ENCODE measurements at regions not wholly inside any gene's neighbourhood (a gene's known extent, or its start where the extent isn't known, plus 50 kb on each side); places are given as distances from the start of the nearest gene placed in this dataset.
"Not testable (repeated sequence)": the region's sequence is repeated elsewhere in the genome, so short reads cannot be mapped to it uniquely, and the experiment has no call there.

DNA sequence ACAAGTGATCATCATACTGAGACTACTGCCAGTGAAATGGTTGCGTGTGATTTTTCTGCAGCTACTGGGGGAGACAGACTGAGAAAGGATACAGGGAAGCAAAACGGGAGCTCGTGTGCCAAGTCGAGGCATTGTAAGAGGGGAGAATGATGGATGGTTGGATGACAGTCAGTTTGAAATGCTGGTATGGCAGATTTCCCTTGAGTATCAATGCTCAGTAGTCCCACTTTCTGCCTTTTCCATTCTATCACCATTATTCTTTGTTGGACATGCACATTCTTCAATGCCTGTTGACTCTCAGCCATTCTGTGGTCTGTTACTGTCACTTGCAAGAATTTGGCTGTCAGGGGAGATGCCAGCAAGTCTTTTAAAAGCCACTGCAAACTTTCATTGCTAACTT is 510.6 kb upstream of the RBFOX1 start:
- no peaks in the 10 kb centered on the region for H3K36me3 Mint-ChIP-seq
- H3K27ac Mint-ChIP-seq = no peak overlapping the region
- H3K4me1 Mint-ChIP-seq = no peaks in the 10 kb centered on the region
- no peaks in the 10 kb centered on the region for H3K27me3 Mint-ChIP-seq
- H3K9me3 Mint-ChIP-seq = peaks cover 8% of the 10 kb centered on the region
- no peak overlapping the region for H3K4me3 Mint-ChIP-seq
- no peak for DNase-seq

DNA sequence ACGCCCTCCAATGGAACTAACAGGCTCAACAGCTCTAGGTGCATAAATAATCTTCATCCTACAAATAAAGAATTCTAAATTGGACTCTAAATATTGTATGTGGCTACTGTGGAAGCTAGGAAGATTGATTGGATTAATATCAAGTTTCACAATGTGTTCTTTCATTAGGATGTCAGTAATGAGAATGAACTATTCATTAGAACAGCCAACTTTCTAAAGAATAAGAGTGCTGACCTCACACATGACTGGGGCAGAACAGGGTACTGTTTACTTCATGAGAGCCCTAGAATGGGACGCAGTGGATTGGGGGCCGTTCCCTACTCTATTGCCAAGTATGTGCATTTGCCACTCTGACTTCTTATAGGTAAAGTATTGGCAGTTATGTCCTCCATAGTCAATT is 528.2 kb upstream of the RBFOX1 start:
- Mint-ChIP-seq H3K27ac (no peak overlapping the region), H3K27me3 (no peaks in the 10 kb centered on the region), H3K4me3 (no peak overlapping the region), H3K9me3 (peaks cover 2% of the 10 kb centered on the region), H3K36me3 (no peaks in the 10 kb centered on the region), H3K4me1 (no peaks in the 10 kb centered on the region)
- no peak for DNase-seq

DNA sequence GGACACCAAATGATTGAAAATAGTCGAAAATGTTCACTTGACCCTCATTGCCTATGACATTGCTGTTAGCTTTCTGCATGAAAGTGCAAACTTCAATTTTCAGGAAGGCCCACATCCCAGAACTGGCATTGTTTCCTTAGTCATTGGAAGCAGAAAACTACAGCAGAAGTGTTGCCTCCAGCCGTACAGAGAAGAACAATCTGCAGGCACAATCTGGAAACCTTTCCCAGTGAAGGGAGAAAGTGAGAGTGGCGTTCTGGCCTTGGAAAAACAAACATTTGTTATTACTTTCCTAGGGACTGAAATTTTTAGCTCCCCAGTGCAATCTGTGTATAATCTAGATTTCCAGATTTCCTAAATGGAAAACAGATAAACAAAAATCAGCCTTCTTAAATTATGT is 529.5 kb upstream of the RBFOX1 start:
- Mint-ChIP-seq H3K27me3 (no peaks in the 10 kb centered on the region), H3K36me3 (no peaks in the 10 kb centered on the region), H3K27ac (no peak overlapping the region), H3K9me3 (peaks cover 4% of the 10 kb centered on the region), H3K4me3 (no peak overlapping the region), H3K4me1 (no peaks in the 10 kb centered on the region)
- no peak for DNase-seq

DNA sequence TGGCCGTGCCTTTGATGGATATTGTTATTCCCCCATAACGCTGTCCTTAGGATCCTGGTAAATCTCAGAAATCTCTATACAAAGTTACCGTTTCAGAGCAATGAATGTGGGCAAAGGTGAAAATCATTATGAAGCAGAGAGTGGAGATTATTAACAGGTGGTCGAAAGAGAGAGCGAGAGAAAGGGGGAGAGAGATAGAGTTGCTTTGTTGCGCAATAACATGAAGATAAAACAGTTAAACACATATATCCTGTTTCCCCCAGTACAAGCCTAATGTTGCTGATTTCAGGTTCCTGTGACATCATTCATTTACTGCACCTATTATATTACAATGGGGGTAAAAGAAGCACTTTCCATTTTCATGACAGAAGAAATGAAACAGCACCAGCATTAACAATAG is 535.4 kb upstream of the RBFOX1 start:
- Mint-ChIP-seq H3K9me3 (peaks cover 6% of the 10 kb centered on the region), H3K36me3 (no peaks in the 10 kb centered on the region), H3K4me1 (no peaks in the 10 kb centered on the region)

DNA sequence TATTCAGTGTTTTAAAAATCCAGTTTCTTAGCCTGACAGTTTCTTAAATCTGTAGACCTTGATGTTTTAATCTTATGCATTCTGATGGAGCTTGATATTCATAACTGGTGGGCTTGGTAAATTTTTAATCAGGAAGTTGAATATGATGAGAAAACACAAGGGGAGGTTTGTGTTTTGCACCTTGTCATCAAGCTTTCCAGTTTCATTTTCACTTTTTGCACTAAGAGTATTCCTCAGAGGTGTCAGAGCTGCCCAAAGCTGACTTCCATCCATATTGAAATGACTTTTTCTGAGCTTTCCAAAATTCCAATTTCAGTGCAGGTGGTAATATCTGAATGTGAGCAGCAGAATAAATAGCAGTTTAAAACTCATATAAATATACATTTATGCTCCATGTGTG is 555.0 kb upstream of the RBFOX1 start:
- Mint-ChIP-seq H3K4me1 (no peaks in the 10 kb centered on the region), H3K4me3 (no peak overlapping the region), H3K36me3 (no peaks in the 10 kb centered on the region), H3K27ac (no peak overlapping the region), H3K9me3 (peaks cover 3% of the 10 kb centered on the region), H3K27me3 (no peaks in the 10 kb centered on the region)
- no peak for DNase-seq

More for the DNA sequence above, 535.4 kb upstream of the RBFOX1 start:
- no peak for DNase-seq
- Mint-ChIP-seq H3K4me3 (no peak overlapping the region), H3K27ac (no peak overlapping the region), H3K27me3 (no peaks in the 10 kb centered on the region)

DNA sequence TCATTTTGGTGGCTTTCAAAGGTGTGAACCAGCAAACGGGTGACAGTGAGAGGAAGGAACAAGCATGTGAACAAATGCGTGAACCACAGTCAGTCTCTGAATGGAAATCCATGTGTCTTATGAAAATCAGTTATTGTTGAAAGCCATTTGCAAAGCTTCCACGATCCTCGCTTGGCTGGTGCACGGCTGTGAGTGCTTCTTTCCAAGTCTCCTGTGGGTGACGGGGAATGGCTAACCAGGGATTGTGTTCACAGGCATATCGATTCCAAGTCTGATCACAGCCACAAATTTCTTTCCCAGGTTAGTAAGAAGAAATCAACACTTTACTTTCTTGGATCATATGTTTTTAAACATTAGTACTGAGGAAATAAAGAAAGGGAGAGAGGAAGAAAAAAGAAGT is 556.9 kb upstream of the RBFOX1 start:
- Mint-ChIP-seq H3K4me3 (no peak overlapping the region), H3K27me3 (no peaks in the 10 kb centered on the region), H3K9me3 (no peaks in the 10 kb centered on the region), H3K27ac (no peak overlapping the region), H3K4me1 (no peaks in the 10 kb centered on the region), H3K36me3 (no peaks in the 10 kb centered on the region)
- DNase-seq = no peak

DNA sequence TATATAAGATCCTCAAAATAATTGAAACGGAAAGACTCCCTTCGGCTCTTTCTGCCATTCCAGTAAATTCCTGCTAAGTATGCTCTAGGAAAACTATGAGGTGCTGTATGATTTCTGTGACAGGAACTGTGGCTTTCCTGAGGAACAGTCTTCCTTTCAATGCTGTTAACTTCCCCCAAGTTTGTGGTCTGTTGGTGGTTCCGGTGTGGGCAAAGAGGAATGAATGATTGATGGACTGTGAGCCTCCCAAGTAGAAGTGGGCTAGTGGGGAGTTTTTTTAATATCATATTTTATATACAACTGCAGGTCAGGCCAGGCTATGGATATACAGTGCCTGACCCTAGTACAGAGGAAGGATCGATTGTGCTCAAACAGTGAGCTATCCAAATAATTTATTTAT is 560.7 kb upstream of the RBFOX1 start:
- H3K27ac Mint-ChIP-seq = no peak overlapping the region
- H3K27me3 Mint-ChIP-seq = no peaks in the 10 kb centered on the region
- no peaks in the 10 kb centered on the region for H3K4me1 Mint-ChIP-seq

DNA sequence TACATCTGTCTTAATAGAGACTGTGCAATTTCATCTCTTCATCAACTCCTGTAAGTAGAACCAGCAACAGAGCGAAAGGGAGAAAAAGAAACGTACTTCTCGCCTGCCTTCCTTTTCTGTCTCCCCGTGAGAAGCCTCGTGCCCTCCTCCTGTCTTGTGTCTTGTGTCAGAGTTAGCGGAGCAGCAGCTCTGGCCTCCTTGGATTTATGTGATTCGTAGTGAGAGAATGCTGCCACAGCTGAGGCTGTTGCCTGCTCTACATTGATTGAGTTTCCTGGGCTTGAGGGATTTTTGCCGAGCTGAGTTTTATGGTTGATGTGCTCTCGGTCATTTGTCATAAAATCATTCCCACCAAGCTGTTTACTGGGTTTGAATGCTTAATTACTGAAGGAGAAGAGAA is 579.1 kb upstream of the RBFOX1 start:
- H3K9me3 Mint-ChIP-seq = peaks cover 6% of the 10 kb centered on the region
- no peak overlapping the region for H3K27ac Mint-ChIP-seq
- H3K36me3 Mint-ChIP-seq = no peaks in the 10 kb centered on the region
- no peaks in the 10 kb centered on the region for H3K27me3 Mint-ChIP-seq
- H3K4me3 Mint-ChIP-seq = no peak overlapping the region
- no peaks in the 10 kb centered on the region for H3K4me1 Mint-ChIP-seq
- no peak for DNase-seq

More for the DNA sequence above, 560.7 kb upstream of the RBFOX1 start:
- no peak for DNase-seq
- Mint-ChIP-seq H3K9me3 (peaks cover 2% of the 10 kb centered on the region), H3K36me3 (no peaks in the 10 kb centered on the region), H3K4me3 (no peak overlapping the region)

DNA sequence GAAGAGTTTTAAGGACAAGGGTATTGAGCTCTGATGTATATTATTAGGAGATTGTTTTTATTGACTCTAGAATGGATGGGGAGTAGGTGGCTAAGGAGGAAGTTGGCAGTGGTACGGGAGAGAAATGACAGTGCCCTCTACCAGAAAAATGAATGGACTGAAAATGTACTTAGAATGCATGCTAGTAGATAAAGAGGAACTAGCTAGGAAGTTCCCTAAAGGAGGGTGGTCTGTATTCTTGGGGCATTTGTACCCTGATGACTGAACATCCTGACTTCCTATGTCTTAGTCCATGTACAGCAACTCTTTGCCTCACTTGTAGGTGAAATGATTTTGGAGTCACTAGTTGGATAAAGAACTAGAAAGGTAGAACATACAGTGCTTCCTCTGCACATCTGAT is 581.5 kb upstream of the RBFOX1 start:
- Mint-ChIP-seq H3K36me3 (no peaks in the 10 kb centered on the region), H3K4me3 (no peak overlapping the region), H3K4me1 (no peaks in the 10 kb centered on the region), H3K9me3 (peaks cover 3% of the 10 kb centered on the region), H3K27me3 (no peaks in the 10 kb centered on the region), H3K27ac (no peak overlapping the region)
- DNase-seq = no peak

DNA sequence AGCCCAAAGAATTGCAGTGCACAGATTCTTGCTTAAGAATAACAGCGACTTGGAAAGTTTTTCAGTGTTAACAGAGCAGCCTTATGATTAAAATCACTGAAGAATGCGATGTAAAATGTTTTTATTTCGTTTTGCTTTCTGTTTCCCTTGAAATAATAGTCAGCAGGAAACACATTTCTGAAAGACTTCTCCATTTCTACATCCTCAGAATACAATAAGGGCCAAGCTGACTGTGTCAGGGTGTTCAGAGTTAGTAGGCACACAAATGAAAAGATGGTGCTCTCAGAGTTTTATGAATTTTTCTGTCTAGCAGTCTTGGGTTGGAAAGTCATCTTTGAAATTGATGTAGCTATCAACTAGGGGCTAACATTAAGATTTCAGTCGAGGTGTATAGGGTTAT is 582.9 kb upstream of the RBFOX1 start:
- H3K36me3 Mint-ChIP-seq = no peaks in the 10 kb centered on the region
- H3K4me3 Mint-ChIP-seq = no peak overlapping the region
- H3K27ac Mint-ChIP-seq = no peak overlapping the region

DNA sequence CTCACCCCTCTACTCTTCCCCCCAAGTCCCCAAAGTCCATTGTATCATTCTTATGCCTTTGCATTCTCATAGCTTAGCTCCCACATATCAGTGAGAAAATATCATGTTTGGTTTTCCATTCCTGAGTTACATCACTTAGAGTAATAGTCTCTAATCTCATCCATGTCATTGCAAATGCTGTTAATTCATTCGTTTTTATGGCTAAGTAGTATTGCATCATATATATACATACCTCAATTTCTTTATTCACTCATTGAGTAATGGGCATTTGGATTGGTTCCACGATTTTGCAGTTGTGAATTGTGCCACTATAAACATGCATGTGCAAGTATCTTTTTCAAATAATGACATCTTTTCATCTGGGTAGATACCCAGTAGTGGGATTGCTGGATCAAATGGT is 596.3 kb upstream of the RBFOX1 start:
- not testable (repeated sequence) for H3K36me3 Mint-ChIP-seq, H3K4me3 Mint-ChIP-seq, H3K27me3 Mint-ChIP-seq, H3K9me3 Mint-ChIP-seq, H3K27ac Mint-ChIP-seq, H3K4me1 Mint-ChIP-seq, DNase-seq

More for the DNA sequence above, 582.9 kb upstream of the RBFOX1 start:
- peaks cover 2% of the 10 kb centered on the region for H3K9me3 Mint-ChIP-seq
- no peak for DNase-seq
- no peaks in the 10 kb centered on the region for H3K4me1 Mint-ChIP-seq
- no peaks in the 10 kb centered on the region for H3K27me3 Mint-ChIP-seq

DNA sequence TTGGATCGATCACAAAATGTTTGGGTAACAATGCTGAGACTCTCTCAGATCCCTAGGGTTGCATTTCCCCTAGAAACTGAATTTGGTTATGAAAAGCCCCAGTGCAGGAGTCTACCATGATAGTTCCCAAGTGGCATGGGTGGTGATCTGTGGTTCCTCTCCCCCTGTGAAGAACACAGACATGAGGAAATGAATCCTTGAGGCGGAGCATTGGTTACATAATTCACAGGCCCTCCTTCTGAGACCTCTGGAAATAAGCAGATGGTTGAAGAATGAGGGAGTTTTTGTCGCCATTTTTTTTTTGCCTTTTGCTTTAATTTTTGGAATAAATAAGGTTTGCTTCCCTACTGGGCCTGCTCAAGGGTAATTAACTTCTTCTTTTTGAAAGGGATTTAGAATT is 597.0 kb upstream of the RBFOX1 start:
- Mint-ChIP-seq H3K27ac (no peak overlapping the region), H3K9me3 (peaks cover 3% of the 10 kb centered on the region), H3K4me3 (no peak overlapping the region), H3K4me1 (no peaks in the 10 kb centered on the region), H3K27me3 (no peaks in the 10 kb centered on the region), H3K36me3 (no peaks in the 10 kb centered on the region)
- no peak for DNase-seq

DNA sequence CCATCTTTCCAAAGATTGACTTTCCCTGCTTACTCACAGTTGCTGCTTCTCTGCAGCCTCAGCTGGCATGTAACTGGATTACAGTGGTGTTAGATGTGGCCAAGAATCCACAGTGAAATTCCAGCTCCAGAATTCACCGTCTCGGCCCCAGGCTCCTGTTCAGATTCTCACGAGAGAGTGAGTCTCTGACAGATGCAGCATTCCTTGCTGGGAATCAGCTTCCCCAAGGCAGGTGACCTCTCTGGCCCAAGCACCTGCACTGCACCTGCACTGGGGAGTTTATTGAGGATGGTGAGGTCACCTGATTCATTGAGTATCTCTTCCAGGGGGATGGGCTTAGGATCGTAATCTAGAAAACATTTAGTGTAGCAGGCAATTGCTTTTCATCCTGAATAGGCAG is 600.5 kb upstream of the RBFOX1 start:
- Mint-ChIP-seq H3K27me3 (no peaks in the 10 kb centered on the region), H3K4me3 (no peak overlapping the region), H3K4me1 (no peaks in the 10 kb centered on the region), H3K36me3 (no peaks in the 10 kb centered on the region), H3K27ac (no peak overlapping the region), H3K9me3 (no peaks in the 10 kb centered on the region)
- DNase-seq = no peak

DNA sequence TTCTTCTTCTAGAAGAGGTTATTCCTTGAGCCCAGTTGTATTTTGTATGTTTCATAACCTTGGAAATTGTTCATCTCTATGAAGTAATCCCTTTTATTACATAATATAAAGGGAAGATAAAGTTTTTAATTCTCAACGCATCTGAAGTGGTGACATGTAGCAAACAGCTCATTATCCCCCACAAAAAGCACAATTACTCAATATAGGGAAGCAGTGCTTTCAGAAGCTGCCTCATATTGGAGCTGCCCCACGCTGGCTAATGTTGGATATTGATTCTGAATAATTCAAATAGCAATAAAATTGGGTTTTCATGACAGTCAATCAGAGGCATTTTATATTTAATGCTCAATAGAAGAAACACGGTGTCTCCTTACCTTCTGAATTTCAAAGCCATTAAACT is 604.3 kb upstream of the RBFOX1 start:
- no peaks in the 10 kb centered on the region for H3K9me3 Mint-ChIP-seq
- no peaks in the 10 kb centered on the region for H3K4me1 Mint-ChIP-seq
- DNase-seq = no peak
- H3K27ac Mint-ChIP-seq = no peak overlapping the region
- H3K36me3 Mint-ChIP-seq = no peaks in the 10 kb centered on the region
- H3K4me3 Mint-ChIP-seq = no peak overlapping the region
- no peaks in the 10 kb centered on the region for H3K27me3 Mint-ChIP-seq

DNA sequence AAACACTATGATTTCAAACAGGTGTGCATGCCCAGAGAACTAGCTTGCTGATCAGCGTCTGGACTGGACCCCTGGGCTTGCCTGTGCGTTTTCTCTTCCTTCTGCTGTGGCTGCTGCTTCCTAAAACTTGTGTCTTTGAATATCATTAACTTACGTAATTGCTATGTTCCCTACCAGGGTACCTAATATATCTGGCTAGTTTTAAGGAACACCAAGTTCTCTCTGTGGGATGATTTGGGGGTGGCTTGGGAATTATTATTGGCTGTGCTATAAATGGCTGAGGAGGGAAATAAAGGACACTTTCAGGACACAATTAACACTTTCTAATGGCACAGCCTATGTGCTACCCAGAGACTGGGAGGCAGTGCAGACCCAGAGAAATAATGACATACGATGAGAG is 606.0 kb upstream of the RBFOX1 start:
- no peak for DNase-seq
- H3K4me3 Mint-ChIP-seq = no peak overlapping the region
- H3K27me3 Mint-ChIP-seq = no peaks in the 10 kb centered on the region
- H3K9me3 Mint-ChIP-seq = no peaks in the 10 kb centered on the region
- no peaks in the 10 kb centered on the region for H3K4me1 Mint-ChIP-seq
- H3K36me3 Mint-ChIP-seq = no peaks in the 10 kb centered on the region
- no peak overlapping the region for H3K27ac Mint-ChIP-seq

DNA sequence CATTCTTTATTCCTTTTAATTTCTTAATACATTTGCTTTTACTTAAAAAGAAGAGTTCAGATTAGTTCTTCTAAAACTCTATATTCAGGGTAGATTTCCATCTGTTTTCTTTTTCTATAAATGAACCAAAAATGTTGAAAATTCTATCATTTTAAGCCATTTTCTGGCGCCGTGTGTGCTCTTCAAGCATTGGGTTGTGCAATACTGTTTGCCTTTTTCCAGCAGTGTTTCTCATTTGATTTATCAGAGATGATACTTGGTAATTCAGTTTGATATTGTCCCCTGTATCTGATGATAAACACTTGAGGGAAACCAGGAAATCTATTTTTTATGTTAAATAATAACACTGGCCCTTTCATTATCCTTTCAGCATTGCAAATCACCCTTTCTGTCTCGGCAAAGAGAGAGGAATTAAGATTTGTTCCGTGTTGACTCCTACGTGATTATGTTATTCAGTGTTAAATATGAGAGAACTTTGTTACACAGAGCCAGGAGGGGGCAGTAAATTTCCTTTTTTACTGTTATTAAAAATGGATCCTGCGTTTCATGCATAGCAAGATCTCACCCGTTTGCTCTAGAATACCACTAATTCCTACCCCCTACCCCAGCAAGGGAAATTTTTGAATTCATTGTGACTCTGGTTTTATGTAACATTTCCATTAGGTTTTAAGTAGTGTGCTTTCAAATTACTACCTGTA is 606.9 kb upstream of the RBFOX1 start:
- H3K27ac Mint-ChIP-seq = no peak overlapping the region
- no peaks in the 10 kb centered on the region for H3K36me3 Mint-ChIP-seq
- no peaks in the 10 kb centered on the region for H3K9me3 Mint-ChIP-seq
- no peak for DNase-seq
- H3K27me3 Mint-ChIP-seq = no peaks in the 10 kb centered on the region
- H3K4me1 Mint-ChIP-seq = no peaks in the 10 kb centered on the region
- no peak overlapping the region for H3K4me3 Mint-ChIP-seq

DNA sequence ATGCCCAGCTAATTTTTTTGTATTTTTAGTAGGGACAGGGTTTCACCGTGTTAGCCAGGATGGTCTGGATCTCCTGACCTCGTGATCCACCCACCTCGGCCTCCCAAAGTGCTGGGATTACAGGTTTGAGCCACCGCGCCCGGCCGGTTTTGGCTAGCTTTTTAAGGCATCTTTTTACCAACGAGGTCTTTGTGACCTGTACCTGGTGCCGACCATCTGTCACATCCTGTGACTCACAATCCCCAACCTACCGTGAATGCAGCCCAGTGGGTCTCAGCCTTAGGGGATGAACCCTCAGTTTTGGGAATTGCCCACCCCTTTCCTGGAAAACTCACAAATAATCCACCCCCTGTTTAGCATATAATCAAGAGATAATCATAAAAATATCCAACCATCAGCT is 607.4 kb upstream of the RBFOX1 start:
- not testable (repeated sequence) for H3K4me1 Mint-ChIP-seq, H3K27ac Mint-ChIP-seq, DNase-seq, H3K9me3 Mint-ChIP-seq, H3K36me3 Mint-ChIP-seq, H3K4me3 Mint-ChIP-seq, H3K27me3 Mint-ChIP-seq
